A549 (cell line): ENCODE measurements at regions not wholly inside any gene's neighbourhood (a gene's known extent, or its start where the extent isn't known, plus 50 kb on each side); places are given as distances from the start of the nearest gene placed in this dataset.

Experiments
- ATAC-seq, 2 experiments: fragments of 200-7000 bp in 1 of 2; fragments of >200 bp in 1 of 2; cut with Nextera tagmentation in 1 of 2; cut with Tn5 transposase in 1 of 2; 3 replicates each; pipeline versions ENCODE4 v1.8.0 to v1.9.1; 2018 to 2020; ENCODE audit warnings: mild to moderate bottlenecking in 1 of 2, moderate library complexity in 1 of 2
- CTCF ChIA-PET: fragments of 300-600 bp; sonication (Branson Sonifier 250); formaldehyde crosslinking; extraction: SDS; loops from one replicate; lab custom pipeline; 2021; ENCODE audit warnings: antibody characterized with exemption, inconsistent platforms; lab: Yijun Ruan, JAX
- POLR2A ChIA-PET: fragments of 350-600 bp; formaldehyde crosslinking; extraction: SDS; loops from one replicate; lab custom pipeline; 2021; ENCODE audit warnings: antibody characterized with exemption, inconsistent platforms; lab: Yijun Ruan, JAX
- DNase-seq, 2 experiments: peaks; one replicate each; pipeline versions ENCODE4 v3.0.0 to v3.0.0-alpha.2; 2011 to 2016; ENCODE audit warnings: low read depth in 1 of 2, low spot score in 1 of 2
- FAIRE-seq: peaks from 2 replicates; lab custom pipeline; 2011; peaks lifted over from hg19 to GRCh38; lab: Jason Lieb, UNC
- H3K27ac ChIP-seq, 2 experiments: fragments of >200 bp; sonication (Bioruptor Twin); formaldehyde crosslinking; 3 replicates each; pipeline ENCODE4 v1.5.1; 2016 to 2017
- H3K4me1 ChIP-seq: fragments of >200 bp; sonication (Bioruptor Twin); formaldehyde crosslinking; 3 replicates; pipeline ENCODE4 v1.6.1; 2016
- H3K4me2 ChIP-seq: fragments of >200 bp; sonication (Bioruptor Twin); formaldehyde crosslinking; 3 replicates; pipeline ENCODE4 v1.6.1; 2016
- H3K4me3 ChIP-seq: fragments of >200 bp; sonication (Bioruptor Twin); formaldehyde crosslinking; 3 replicates; pipeline ENCODE4 v1.5.1; 2016
- H3K9me3 ChIP-seq: fragments of >200 bp; sonication (Bioruptor Twin); formaldehyde crosslinking; 3 replicates; pipeline ENCODE4 v1.6.1; 2016
- ATOH8 ChIP-seq: fragments of 250-450 bp; sonication (Bioruptor Pico); IDR thresholded peaks from 2 replicates; pipeline ENCODE4 v1.5.0; 2020; ENCODE audit warnings: low read depth, mild to moderate bottlenecking, moderate library complexity
- BHLHE40 ChIP-seq: IDR thresholded peaks from 2 replicates; pipeline ENCODE4 v1.6.1; 2012; ENCODE audit warnings: low read depth, low read length, inconsistent platforms
- CBX2 ChIP-seq: fragments of 200-600 bp; sonication (generic); IDR thresholded peaks from 2 replicates; pipeline ENCODE4 v1.6.1; 2016; ENCODE audit warnings: low read depth, mild to moderate bottlenecking, borderline replicate concordance
- EHMT2 ChIP-seq: fragments of 200-600 bp; sonication (generic); IDR thresholded peaks from 2 replicates; pipeline ENCODE4 v1.6.1; 2016; ENCODE audit warnings: antibody characterized with exemption, low read depth, mild to moderate bottlenecking, moderate library complexity
- EP300 ChIP-seq, 2 experiments: fragments of >200 bp; sonication (Bioruptor Twin); formaldehyde crosslinking; IDR thresholded peaks; 2 replicates in 1 of 2; 3 replicates in 1 of 2; pipeline ENCODE4 v1.6.1; 2016 to 2017
- ESRRA ChIP-seq: fragments of 150-350 bp; IDR thresholded peaks from 2 replicates; pipeline ENCODE4 v1.6.1; 2014; ENCODE audit warnings: mild to moderate bottlenecking, low read length, borderline replicate concordance
- GATA3 ChIP-seq: IDR thresholded peaks from 2 replicates; pipeline ENCODE4 v1.6.1; 2012; ENCODE audit warnings: borderline replicate concordance
- HOXB5 ChIP-seq: fragments of 250-450 bp; sonication (Bioruptor Pico); IDR thresholded peaks from 2 replicates; pipeline ENCODE4 v1.5.0; 2020; ENCODE audit warnings: mild to moderate bottlenecking, moderate library complexity
- JUN ChIP-seq, 2 experiments: fragments of >200 bp; sonication (Bioruptor Twin); formaldehyde crosslinking; IDR thresholded peaks; 2 replicates in 1 of 2; 3 replicates in 1 of 2; pipeline ENCODE4 v1.6.1; 2016 to 2017
- JUNB ChIP-seq: fragments of >200 bp; sonication (Bioruptor Twin); formaldehyde crosslinking; IDR thresholded peaks from 2 replicates; pipeline ENCODE4 v1.6.1; 2016
- KDM1A ChIP-seq: fragments of 200-600 bp; sonication (generic); IDR thresholded peaks from 2 replicates; pipeline ENCODE4 v1.6.1; 2016; ENCODE audit warnings: low read depth, mild to moderate bottlenecking
- KDM5A ChIP-seq: fragments of 200-600 bp; sonication (generic); IDR thresholded peaks from 2 replicates; pipeline ENCODE4 v1.6.1; 2016; ENCODE audit warnings: antibody characterized with exemption, mild to moderate bottlenecking
- MAFK ChIP-seq: fragments of 450-650 bp; IDR thresholded peaks from 2 replicates; pipeline ENCODE4 v1.6.1; 2014; ENCODE audit not compliant: partially characterized antibody
- MAZ ChIP-seq: fragments of 150-350 bp; IDR thresholded peaks from 2 replicates; pipeline ENCODE4 v1.6.1; 2014; ENCODE audit warnings: antibody characterized with exemption, low read depth, low read length, borderline replicate concordance
- MYC ChIP-seq: IDR thresholded peaks from 2 replicates; pipeline ENCODE4 v1.6.1; 2012; ENCODE audit warnings: mild to moderate bottlenecking, inconsistent platforms, low read length, improper control_type of control experiment, borderline replicate concordance
- RARB ChIP-seq: fragments of 250-450 bp; sonication (Bioruptor Pico); IDR thresholded peaks from 2 replicates; pipeline ENCODE4 v1.8.0; 2021; ENCODE audit warnings: mild to moderate bottlenecking, moderate library complexity
- RCOR1 ChIP-seq: fragments of 150-350 bp; IDR thresholded peaks from 2 replicates; pipeline ENCODE4 v1.6.1; 2014; ENCODE audit warnings: antibody characterized with exemption, low read length, low read depth
- RFX5 ChIP-seq: fragments of 450-650 bp; IDR thresholded peaks from 2 replicates; pipeline ENCODE4 v1.7.1; 2014; ENCODE audit warnings: antibody characterized with exemption, mild to moderate bottlenecking, moderate library complexity
- RNF2 ChIP-seq: fragments of 200-600 bp; sonication (generic); IDR thresholded peaks from 2 replicates; pipeline ENCODE4 v1.6.1; 2016; ENCODE audit warnings: low read depth, mild to moderate bottlenecking, antibody characterized with exemption, moderate library complexity, borderline replicate concordance
- SREBF2 ChIP-seq: fragments of 450-650 bp; IDR thresholded peaks from 2 replicates; pipeline ENCODE4 v1.6.1; 2014; ENCODE audit warnings: mild to moderate bottlenecking, moderate library complexity
- TFCP2L1 ChIP-seq: fragments of 250-450 bp; sonication (Bioruptor Pico); IDR thresholded peaks from 2 replicates; pipeline ENCODE4 v1.5.0; 2021; ENCODE audit warnings: mild to moderate bottlenecking
- TP53 ChIP-seq: fragments of 250-450 bp; sonication (Bioruptor Pico); IDR thresholded peaks from 2 replicates; pipeline ENCODE4 v1.5.0; 2021; ENCODE audit warnings: mild to moderate bottlenecking, moderate library complexity
- USF2 ChIP-seq: fragments of 450-650 bp; IDR thresholded peaks from 2 replicates; pipeline ENCODE4 v1.6.1; 2014; ENCODE audit warnings: antibody characterized with exemption
- ZC3H11A ChIP-seq: fragments of 450-650 bp; IDR thresholded peaks from 2 replicates; pipeline ENCODE4 v1.6.1; 2014; ENCODE audit warnings: antibody characterized with exemption, mild to moderate bottlenecking
- ZSCAN20 ChIP-seq: fragments of 250-450 bp; sonication (Bioruptor Pico); IDR thresholded peaks from 2 replicates; pipeline ENCODE4 v1.8.0; 2022; ENCODE audit warnings: mild to moderate bottlenecking, moderate library complexity
- WGBS: methylation state at CpG from one replicate; pipeline ENCODE4 v1.1.6; 2017; ENCODE audit errors: missing lambda C conversion rate; 5-methylcytosine and 5-hydroxymethylcytosine counted together
- TF ChIP-seq, protein P1 (sequence below): fragments of >200 bp; sonication (Bioruptor Twin); formaldehyde crosslinking; IDR thresholded peaks from 3 replicates; pipeline ENCODE4 v1.5.1; 2016
- TF ChIP-seq, protein P2 (sequence below): fragments of 150-350 bp; IDR thresholded peaks from 2 replicates; pipeline ENCODE4 v1.6.1; 2014; ENCODE audit warnings: low read depth, mild to moderate bottlenecking, low read length

DNA sequence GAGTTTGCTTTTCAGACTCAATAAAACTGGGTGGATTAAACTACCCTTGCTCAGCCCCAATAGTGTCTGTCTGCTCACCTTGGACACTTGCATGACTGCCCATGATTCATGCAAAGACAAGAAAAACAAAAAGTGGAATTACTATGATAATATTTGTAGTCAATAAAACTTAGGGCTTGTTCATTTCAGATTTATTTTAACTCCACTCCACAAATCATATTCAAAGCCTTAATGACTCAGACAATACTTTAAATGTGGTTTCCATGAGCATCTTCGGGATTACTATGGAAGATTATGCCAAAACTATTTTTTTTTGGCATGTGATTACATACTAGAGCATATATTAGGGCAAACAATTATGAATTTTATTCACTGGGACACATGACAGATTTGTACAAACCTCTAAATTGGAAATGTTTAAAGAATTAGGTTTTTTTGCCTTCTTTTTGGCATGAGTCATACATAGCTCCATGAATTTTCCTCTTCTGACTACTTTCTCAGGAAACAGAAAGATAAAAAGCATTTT lies 468.9 kb downstream of the ACTL7B start:
- FAIRE-seq = no peak

DNA sequence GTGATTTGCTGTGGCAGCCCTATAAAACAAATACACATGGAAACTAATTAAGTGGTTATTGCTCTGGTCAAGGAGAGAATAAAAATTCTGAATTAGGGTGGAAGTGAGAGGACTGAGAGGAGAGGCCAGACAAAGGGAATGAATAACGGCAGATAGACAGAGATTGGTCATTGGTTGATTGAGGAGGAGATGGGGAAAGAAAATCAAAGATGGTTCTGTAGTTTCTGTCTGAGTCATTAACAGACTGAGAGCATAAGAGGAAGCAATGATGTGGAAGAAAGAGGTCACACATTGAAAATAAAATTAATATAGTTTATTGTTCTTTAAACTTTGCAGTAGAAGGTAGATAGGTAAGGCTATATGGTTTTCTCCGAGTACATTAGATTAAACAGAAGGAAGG lies 469.8 kb downstream of the ACTL7B start:
- no peak overlapping the region for H3K4me3 ChIP-seq
- 84% methylated on average over 2 of the region's 2 CpGs for WGBS
- TF ChIP-seq, protein P1, sequence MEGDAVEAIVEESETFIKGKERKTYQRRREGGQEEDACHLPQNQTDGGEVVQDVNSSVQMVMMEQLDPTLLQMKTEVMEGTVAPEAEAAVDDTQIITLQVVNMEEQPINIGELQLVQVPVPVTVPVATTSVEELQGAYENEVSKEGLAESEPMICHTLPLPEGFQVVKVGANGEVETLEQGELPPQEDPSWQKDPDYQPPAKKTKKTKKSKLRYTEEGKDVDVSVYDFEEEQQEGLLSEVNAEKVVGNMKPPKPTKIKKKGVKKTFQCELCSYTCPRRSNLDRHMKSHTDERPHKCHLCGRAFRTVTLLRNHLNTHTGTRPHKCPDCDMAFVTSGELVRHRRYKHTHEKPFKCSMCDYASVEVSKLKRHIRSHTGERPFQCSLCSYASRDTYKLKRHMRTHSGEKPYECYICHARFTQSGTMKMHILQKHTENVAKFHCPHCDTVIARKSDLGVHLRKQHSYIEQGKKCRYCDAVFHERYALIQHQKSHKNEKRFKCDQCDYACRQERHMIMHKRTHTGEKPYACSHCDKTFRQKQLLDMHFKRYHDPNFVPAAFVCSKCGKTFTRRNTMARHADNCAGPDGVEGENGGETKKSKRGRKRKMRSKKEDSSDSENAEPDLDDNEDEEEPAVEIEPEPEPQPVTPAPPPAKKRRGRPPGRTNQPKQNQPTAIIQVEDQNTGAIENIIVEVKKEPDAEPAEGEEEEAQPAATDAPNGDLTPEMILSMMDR = no peak
- TF ChIP-seq SREBF2 (no peak), ZSCAN20 (CRISPR knock-in tag) (no peak), MAFK (no peak), RFX5 (no peak), MAZ (no peak), EP300 (IDR thresholded peaks at IDR 0.05) (no peak), RCOR1 (no peak), HOXB5 (CRISPR knock-in tag) (no peak), RARB (CRISPR knock-in tag) (no peak), JUNB (no peak), USF2 (no peak), EHMT2 (no peak), ESRRA (no peak), JUN (IDR thresholded peaks at IDR 0.05) (no peak), TFCP2L1 (no peak), TP53 (CRISPR knock-in tag) (no peak), ATOH8 (CRISPR knock-in tag) (no peak)
- TF ChIP-seq, protein P2, sequence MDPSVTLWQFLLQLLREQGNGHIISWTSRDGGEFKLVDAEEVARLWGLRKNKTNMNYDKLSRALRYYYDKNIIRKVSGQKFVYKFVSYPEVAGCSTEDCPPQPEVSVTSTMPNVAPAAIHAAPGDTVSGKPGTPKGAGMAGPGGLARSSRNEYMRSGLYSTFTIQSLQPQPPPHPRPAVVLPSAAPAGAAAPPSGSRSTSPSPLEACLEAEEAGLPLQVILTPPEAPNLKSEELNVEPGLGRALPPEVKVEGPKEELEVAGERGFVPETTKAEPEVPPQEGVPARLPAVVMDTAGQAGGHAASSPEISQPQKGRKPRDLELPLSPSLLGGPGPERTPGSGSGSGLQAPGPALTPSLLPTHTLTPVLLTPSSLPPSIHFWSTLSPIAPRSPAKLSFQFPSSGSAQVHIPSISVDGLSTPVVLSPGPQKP = no peak
- H3K27ac ChIP-seq = no peak overlapping the region
- peaks cover 4% of the 10 kb centered on the region; the same call in 1 of the 3 replicates for H3K4me1 ChIP-seq
- FAIRE-seq (no peak), DNase-seq (no peak), ATAC-seq (no peak)
- POLR2A ChIA-PET = no interaction called here
- no peak overlapping the region for H3K4me2 ChIP-seq
- H3K9me3 ChIP-seq = no peaks in the 10 kb centered on the region
- CTCF ChIA-PET = no interaction called here

More for the DNA sequence above, 468.9 kb downstream of the ACTL7B start:
- no peak overlapping the region for H3K4me2 ChIP-seq
- POLR2A ChIA-PET = no interaction called here
- DNase-seq = no peak
- 26% methylated on average over 1 of the region's 1 CpG for WGBS
- no peak for TF ChIP-seq CBX2
- TF ChIP-seq ZC3H11A = no peak
- no peak for TF ChIP-seq KDM5A
- TF ChIP-seq TP53 (CRISPR knock-in tag) = no peak
- TF ChIP-seq EP300 (IDR thresholded peaks at IDR 0.05) = no peak
- no peak for TF ChIP-seq GATA3
- TF ChIP-seq RFX5 = no peak
- TF ChIP-seq RNF2 = no peak
- no peak for TF ChIP-seq BHLHE40
- no peak for TF ChIP-seq KDM1A
- no peak for TF ChIP-seq MYC
- no peak for TF ChIP-seq JUN (IDR thresholded peaks at IDR 0.05)
- TF ChIP-seq MAZ = no peak
- TF ChIP-seq, all 56 proteins: peak for 0
- Histone ChIP-seq H3K4me3 (no peak overlapping the region), H3K9me3 (no peaks in the 10 kb centered on the region), H3K27ac (no peak overlapping the region), H3K4me1 (peaks cover 4% of the 10 kb centered on the region; the same call in 1 of the 3 replicates)
- ATAC-seq = no peak
- CTCF ChIA-PET = no interaction called here
